Activated naive CD8-positive, alpha-beta T cell treated with anti-CD3 and anti-CD28 coated beads, Interleukin-2, amount 10 ng/mL, durations not matched to agents 7 days and 5 days (primary cell): ENCODE measurements at regions not wholly inside any gene's neighbourhood (a gene's known extent, or its start where the extent isn't known, plus 50 kb on each side); places are given as distances from the start of the nearest gene placed in this dataset.
A peak's percentile ranks its signal among the peaks of the same experiment; 100 is the strongest.
"Not testable (repeated sequence)": the region's sequence is repeated elsewhere in the genome, so short reads cannot be mapped to it uniquely, and the experiment has no call there.

Experiments
- ATAC-seq: fragments of 150-1000 bp; cut with Tn5 transposase; one replicate; pipeline ENCODE4 v1.10.0; 2021; ENCODE audit warnings: low read depth, moderate library complexity
- POLR2A ChIA-PET: fragments of 350-600 bp; sonication (Branson Sonifier 250); formaldehyde crosslinking; loops from one replicate; lab custom pipeline; 2021; ENCODE audit warnings: antibody characterized with exemption; lab: Charles Lee
- DNase-seq: peaks from one replicate; pipeline ENCODE4 v3.0.0; 2021
- H3K27ac Mint-ChIP-seq: one replicate; pipeline ENCODE4 v1.8.0; 2022; ENCODE audit warnings: mild to moderate bottlenecking, mixed read lengths
- H3K27me3 Mint-ChIP-seq: one replicate; pipeline ENCODE4 v1.8.0; 2022; ENCODE audit warnings: mild to moderate bottlenecking, moderate library complexity, mixed read lengths
- H3K36me3 Mint-ChIP-seq: one replicate; pipeline ENCODE4 v1.8.0; 2021; ENCODE audit warnings: mild to moderate bottlenecking, mixed read lengths
- H3K4me1 Mint-ChIP-seq: one replicate; pipeline ENCODE4 v1.8.0; 2021; ENCODE audit warnings: mixed read lengths
- H3K4me3 Mint-ChIP-seq: one replicate; pipeline ENCODE4 v1.8.0; 2022; ENCODE audit warnings: mild to moderate bottlenecking, moderate library complexity, mixed read lengths
- H3K9me3 Mint-ChIP-seq: one replicate; pipeline ENCODE4 v1.8.0; 2021; ENCODE audit warnings: mixed read lengths

DNA sequence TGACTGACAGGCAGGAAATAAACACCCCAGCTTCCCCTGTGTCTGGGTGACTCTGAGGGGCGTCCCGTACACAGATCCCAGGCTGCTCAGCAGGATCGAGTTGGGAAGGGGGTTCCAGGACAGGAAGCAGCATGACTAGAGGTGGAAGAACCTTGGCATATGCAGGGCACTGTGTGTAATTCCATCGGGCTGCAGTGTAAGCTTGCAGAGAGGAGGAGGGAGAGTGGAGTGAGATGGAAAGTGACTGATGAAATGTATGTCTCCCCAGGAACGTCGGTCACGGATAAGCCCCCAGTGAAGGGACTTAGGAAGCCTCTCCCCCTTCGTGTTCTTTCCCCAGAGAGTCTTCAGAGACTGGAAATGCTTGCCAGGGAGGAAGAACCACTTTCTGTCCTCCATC, 198.4 kb upstream of the SULF2 start:
- H3K4me3 Mint-ChIP-seq, H3K27ac Mint-ChIP-seq: not testable (repeated sequence)

DNA sequence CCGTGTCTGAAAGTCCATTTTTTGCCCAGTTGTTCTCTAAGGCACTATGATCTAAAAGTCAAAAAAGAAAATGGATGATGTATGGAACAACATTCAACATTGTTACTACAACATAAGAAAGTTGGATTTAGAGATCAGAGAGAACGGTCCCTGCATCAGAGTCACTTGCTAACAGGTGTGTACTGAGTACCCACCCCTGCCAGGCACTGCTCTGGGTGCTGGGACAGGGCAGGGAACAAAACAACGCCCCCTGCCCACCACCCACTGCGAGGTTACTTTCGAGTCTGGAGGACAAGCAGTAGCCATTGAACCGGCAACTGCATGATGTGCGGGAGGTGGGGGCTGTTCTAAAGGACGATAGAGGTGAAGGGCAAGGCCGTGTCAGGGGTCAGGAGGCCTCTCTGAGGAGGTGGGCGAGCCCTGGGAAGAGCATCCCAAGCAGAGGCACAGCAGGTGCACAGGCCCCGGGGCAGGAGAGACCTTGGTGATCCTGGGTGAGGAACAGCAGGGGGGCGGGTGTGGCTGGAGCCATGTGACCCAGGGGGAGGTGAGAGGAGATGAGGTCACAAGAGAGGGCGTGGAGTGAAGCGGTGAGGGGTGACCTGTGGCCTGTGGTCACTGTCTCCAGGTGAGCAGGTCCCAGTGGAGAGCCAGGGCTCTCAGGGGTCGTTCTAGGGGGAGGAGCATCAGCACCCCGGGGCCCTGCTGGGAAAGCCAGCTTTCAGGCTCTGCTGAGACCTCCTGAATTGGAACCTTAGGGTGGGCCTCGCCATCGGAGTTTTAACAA, 197.5 kb upstream of the SULF2 start:
- no peaks in the 10 kb centered on the region for H3K9me3 Mint-ChIP-seq
- H3K27ac Mint-ChIP-seq, result no peak overlapping the region
- DNase-seq, result no peak
- no peaks in the 10 kb centered on the region for H3K36me3 Mint-ChIP-seq
- peaks cover under 1% of the 10 kb centered on the region for H3K27me3 Mint-ChIP-seq
- POLR2A ChIA-PET, result no interaction called here
- H3K4me1 Mint-ChIP-seq, result peaks cover 2% of the 10 kb centered on the region
- no peak overlapping the region for H3K4me3 Mint-ChIP-seq
- ATAC-seq, result no peak

More for the DNA sequence above, 198.4 kb upstream of the SULF2 start:
- H3K36me3 Mint-ChIP-seq, H3K27me3 Mint-ChIP-seq, H3K4me1 Mint-ChIP-seq, DNase-seq, ATAC-seq, POLR2A ChIA-PET, H3K9me3 Mint-ChIP-seq: not testable (repeated sequence)

DNA sequence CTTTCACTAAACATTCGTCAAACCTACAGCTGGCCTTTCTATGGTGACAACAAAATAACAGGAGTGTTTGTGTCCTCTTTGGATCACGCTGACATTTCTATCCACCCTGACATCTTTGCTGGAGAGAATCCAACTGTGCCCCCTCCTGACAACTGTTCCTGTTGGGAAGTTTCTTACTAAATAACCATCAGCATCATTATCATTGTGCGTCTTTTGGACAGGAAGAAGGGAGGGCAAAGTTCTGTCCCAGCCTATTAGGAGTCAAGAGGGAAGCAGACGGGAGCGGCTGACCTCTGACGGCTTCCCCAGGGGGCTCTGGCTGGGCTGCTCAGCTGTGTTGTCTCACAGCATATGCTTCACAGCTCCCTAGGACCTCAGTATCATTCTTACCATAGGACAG, 195.9 kb upstream of the SULF2 start:
- DNase-seq (no peak), ATAC-seq (no peak)
- Mint-ChIP-seq H3K27me3 (peaks cover 2% of the 10 kb centered on the region), H3K9me3 (no peaks in the 10 kb centered on the region), H3K4me3 (no peak overlapping the region), H3K4me1 (peaks cover 4% of the 10 kb centered on the region), H3K27ac (no peak overlapping the region), H3K36me3 (no peaks in the 10 kb centered on the region)
- POLR2A ChIA-PET, result no interaction called here

DNA sequence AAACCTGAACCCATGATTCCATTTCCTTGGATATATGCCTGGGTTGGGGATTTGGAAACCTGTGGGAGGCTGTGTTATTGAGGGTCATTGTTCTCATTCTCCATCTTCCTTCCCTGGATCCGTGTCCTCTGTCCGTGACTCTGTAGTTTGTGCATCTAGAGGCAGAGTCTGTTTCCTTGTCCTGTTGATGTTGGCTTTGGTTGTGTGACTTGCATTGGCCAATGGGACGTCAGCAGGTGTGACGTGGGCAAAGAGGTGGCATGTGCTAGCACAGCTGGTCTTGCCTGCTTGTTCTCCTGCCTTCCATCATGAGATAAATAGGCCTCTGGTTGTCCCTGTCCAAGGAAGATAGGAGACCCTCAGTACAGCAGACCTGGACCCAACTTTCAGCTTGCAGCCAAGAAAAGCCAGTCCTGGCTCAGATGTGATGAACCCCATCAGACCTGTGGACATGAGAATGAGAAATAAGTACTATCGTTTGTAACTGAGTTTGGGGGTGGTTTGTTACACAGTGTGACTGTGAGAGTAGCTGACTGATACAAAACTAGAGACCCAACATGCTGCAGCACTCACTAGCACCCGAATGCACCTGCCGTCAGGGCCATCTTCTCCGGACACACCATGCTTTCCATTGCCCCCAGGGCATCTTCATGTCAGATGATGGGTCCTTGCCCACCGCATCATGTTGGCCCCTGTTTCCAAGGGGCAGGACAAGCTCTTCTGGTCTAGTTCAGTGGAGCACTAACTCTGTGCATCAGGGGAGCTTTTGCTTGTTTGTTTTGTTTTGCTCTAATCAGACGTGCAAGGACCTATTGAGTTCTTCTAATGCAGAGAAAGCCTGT, 195.3 kb upstream of the SULF2 start:
- ATAC-seq (no peak), DNase-seq (no peak)
- Mint-ChIP-seq H3K4me3 (no peak overlapping the region), H3K36me3 (no peaks in the 10 kb centered on the region), H3K4me1 (peaks cover 4% of the 10 kb centered on the region), H3K27me3 (peaks cover 2% of the 10 kb centered on the region), H3K27ac (no peak overlapping the region), H3K9me3 (no peaks in the 10 kb centered on the region)
- POLR2A ChIA-PET, result no interaction called here

DNA sequence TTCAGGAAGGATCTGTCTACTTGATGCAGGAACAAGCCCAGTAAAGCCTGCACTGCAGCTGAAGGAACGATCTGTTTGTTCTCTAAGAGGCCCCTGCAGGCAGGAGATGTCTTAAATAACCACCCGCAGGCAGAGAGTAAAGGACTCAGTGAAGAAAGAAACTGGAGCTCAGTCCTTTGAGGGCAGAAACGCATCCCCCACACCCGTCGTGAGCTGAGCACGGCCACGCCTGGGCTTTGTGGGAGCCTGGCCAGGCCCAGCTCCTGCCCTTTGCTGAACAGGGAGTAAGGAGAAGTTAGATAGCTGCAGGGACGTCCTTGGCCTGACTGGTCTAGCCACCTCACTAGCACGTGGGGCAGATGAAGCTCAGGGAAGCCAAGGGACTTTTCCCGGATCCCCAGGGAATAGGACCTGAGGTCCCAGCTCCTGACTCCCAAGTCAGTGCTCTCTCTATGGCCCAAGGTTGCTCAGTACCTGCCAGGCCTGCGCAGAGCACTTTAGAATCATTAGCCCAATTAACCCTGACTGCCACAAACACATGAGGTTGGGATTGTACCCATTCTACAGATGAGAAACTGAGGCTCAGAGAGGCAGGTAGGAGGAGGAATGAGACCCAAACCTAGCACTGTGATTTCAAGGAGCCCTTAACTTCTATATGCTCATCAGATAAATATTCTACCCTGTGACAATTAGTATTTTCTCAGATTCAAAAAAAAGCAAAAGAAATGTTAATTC, 194.2 kb upstream of the SULF2 start:
- POLR2A ChIA-PET, H3K9me3 Mint-ChIP-seq, H3K36me3 Mint-ChIP-seq, DNase-seq, H3K27me3 Mint-ChIP-seq, H3K27ac Mint-ChIP-seq, H3K4me1 Mint-ChIP-seq, ATAC-seq, H3K4me3 Mint-ChIP-seq: not testable (repeated sequence)

DNA sequence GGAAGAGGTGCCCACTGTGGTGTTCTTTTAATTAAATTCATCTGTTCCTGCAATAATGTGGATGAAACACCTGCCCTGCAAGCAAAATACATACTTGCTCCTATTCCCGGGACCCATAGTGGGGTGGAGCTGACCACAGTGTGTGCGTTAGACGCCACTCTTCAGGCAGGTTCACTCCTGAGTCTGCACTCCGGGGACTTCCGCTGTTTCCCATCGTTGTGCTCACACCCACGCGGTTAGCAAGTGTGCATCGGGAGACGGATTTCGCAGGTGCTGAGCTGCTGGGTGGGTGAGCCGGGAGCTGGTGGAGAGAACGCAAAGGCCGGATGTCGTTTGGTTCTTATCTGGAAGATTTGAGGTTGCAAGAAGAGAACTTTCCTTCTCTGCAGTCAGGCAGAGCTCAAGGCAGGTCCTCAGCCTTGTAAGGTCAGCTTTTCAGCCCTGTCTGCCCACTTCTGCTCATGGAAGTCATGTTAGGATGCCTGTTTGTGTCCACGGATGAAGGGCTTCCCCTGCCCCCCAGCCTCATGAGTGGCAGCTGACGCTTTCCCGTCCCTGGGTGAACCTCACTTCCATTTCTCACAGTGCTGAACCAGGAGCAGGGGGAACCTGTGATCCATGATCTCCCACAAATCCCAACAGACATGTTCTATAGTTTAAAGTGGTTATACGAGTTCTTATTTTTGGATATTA, 193.3 kb upstream of the SULF2 start:
- H3K27ac Mint-ChIP-seq, H3K4me3 Mint-ChIP-seq, DNase-seq, POLR2A ChIA-PET, H3K36me3 Mint-ChIP-seq, H3K9me3 Mint-ChIP-seq, H3K27me3 Mint-ChIP-seq, H3K4me1 Mint-ChIP-seq: not testable (repeated sequence)
- peak; percentile 45 for ATAC-seq

DNA sequence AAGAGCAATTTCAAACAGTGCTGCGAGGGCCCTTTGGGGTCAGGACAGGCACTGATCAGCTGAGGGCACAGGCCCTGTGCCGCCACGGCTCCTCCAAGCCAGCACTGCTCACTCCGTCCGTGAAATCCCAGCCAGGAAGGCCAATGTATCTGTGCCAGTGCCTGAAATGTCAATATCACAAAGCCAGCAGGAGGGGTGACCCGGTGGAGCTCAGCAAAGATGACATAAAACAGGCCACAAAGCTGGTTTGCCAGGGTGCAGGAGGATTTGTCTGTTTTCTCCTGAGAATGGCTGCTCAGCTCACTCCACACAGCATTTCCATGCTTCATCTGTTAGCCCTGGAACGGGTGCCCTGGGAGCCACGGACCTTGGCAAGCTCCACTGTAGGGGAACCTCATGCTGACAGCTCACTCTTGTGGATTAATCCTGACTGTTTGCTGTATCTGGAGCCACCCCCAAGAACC, 192.5 kb upstream of the SULF2 start:
- H3K36me3 Mint-ChIP-seq, H3K9me3 Mint-ChIP-seq, H3K4me3 Mint-ChIP-seq, H3K27ac Mint-ChIP-seq, H3K27me3 Mint-ChIP-seq, H3K4me1 Mint-ChIP-seq, DNase-seq, POLR2A ChIA-PET, ATAC-seq: not testable (repeated sequence)

DNA sequence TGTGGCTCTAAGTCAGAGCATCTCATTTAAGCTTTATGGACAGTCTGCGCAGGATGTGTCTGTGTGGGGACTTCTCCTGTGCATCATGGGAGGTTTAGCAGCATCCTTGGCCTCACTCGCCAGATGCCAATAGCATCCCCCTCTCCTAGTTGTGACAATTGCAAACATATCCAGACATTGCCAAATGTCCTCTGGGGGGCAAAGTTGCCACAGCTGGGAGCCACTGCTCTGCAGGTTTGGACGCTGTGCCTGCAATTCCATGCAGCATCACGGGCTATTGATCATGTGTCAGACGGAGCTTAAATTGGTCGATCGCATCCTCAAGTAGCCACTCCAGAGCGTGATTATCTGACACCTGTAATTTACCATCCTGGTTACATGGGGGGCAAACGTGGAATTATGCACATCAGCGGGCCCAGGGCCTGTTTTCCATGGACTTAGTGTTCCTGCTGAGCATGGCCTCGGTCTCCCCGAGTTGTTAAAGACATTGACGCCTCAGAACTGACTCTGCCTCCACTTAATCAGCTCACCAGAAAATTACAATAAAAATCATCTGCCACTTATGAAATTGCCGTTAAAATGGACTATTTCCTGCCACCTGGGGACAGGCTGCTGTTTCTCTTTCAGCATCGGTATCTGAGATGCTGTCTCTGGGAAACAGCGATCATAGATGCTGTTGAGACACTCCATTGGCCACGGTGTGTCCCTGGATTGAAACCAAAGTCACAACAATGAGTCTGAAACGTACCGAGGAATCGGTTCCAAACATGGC, 191.9 kb upstream of the SULF2 start:
- ATAC-seq, POLR2A ChIA-PET, H3K27ac Mint-ChIP-seq, H3K9me3 Mint-ChIP-seq, DNase-seq, H3K4me1 Mint-ChIP-seq, H3K4me3 Mint-ChIP-seq, H3K27me3 Mint-ChIP-seq, H3K36me3 Mint-ChIP-seq: not testable (repeated sequence)

DNA sequence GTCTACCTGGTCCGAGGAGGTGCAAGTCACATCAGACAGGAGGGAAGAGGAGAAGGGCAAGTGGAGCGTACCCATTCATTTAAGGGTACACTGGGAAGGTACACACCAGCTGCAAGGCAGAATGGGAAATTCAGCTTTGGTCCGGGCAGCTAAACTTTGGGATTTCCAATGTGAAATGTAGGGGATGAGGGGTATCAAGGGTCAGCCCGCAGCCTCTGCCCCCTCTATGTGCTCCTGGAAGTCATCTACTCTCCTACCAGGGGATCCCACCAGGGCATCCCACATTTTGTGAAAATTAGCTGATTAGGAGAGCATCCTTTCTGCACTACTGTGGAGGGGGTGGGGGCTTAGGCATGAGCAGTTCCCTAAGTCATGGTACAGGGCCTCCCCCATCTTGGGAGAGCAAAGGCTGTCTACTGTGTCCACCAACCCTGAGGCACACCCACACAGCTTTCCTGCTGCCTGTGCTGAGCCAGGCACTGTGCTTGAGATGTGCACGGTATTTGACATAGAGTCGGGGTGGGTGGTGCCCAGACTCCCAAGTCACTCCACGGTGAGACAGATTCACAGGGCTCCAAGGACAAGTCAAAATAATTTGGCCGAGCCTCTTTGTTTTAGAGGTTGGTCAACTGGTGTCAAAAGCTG, 189.1 kb upstream of the SULF2 start:
- POLR2A ChIA-PET, result no interaction called here
- no peak overlapping the region for H3K4me3 Mint-ChIP-seq
- ATAC-seq, result no peak
- no peaks in the 10 kb centered on the region for H3K9me3 Mint-ChIP-seq
- peaks cover 4% of the 10 kb centered on the region for H3K4me1 Mint-ChIP-seq
- no peak overlapping the region for H3K27ac Mint-ChIP-seq
- no peak for DNase-seq
- H3K27me3 Mint-ChIP-seq, result peaks cover 4% of the 10 kb centered on the region
- H3K36me3 Mint-ChIP-seq, result no peaks in the 10 kb centered on the region

DNA sequence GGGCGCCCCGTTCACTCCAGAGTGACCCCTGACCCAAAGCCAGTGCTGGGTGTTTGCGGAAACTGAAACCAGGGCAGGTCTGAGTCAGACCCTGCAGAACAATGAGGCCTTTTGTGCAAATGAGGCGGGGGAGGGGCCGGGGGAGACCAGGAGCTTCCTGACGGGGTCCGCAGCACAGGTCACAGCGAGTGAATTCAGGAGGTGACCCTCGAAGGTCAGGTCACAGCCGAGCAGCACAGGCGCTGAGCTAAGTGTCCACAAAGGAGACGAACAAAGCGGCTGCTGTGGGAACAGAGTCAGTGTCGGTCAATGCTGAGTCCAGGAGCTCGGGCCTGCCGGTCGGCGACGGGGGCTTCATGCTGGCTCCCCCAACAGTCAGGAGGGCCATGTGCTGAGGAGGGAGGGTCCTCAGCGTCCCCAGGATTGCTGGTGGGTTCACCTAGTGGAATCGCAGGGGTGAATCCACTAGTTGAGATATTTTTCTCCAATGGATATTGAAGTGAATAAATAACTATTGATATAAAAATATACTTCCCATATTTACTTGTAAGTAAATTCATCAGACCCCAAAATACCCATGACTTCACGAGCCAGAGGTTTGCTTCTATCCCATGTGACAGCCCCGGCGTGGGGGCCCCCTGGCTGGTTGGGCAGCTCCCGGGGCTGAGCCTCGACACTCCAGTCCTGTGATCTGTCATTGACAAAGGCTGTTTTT, 188.4 kb upstream of the SULF2 start:
- no peak overlapping the region for H3K4me3 Mint-ChIP-seq
- H3K36me3 Mint-ChIP-seq, result no peaks in the 10 kb centered on the region
- POLR2A ChIA-PET, result no interaction called here

DNA sequence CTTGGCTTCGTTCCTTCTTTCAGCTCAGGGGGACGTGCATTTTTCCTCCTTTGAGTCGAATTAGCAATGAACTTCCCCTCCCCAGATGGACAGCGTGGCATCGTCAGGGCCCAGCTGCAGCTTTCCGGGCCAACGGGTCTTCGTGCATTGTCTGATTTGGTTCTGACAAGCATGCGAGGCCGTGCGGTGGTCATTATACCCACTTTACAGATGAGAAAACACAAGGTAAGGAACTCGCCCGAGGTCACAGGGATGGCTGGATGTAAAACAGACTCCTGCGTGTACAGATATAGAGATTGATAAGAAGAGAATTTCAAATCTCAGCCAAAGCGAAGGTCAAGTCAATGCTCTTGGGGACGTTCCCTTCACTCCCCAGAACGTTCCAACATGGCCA, 187.6 kb upstream of the SULF2 start:
- POLR2A ChIA-PET, result no interaction called here
- DNase-seq (no peak), ATAC-seq (no peak)
- Mint-ChIP-seq H3K36me3 (no peaks in the 10 kb centered on the region), H3K27ac (no peak overlapping the region), H3K4me3 (no peak overlapping the region), H3K4me1 (peaks cover 3% of the 10 kb centered on the region), H3K9me3 (no peaks in the 10 kb centered on the region), H3K27me3 (peaks cover 4% of the 10 kb centered on the region)

More for the DNA sequence above, 188.4 kb upstream of the SULF2 start:
- Mint-ChIP-seq H3K4me1 (peaks cover 4% of the 10 kb centered on the region), H3K27ac (no peak overlapping the region), H3K27me3 (peaks cover 4% of the 10 kb centered on the region), H3K9me3 (no peaks in the 10 kb centered on the region)
- ATAC-seq, result no peak
- DNase-seq, result no peak
